HL-60 (cell line): ENCODE measurements at regions not wholly inside any gene's neighbourhood (a gene's known extent, or its start where the extent isn't known, plus 50 kb on each side); places are given as distances from the start of the nearest gene placed in this dataset.
A peak's percentile ranks its signal among the peaks of the same experiment; 100 is the strongest.

ENCODE experiments used
- POLR2AphosphoS5 ChIP-seq: IDR thresholded peaks from 2 replicates; pipeline ENCODE4 v1.6.1; 2012; ENCODE audit warnings: low read depth
- SPI1 ChIP-seq: IDR thresholded peaks from 2 replicates; pipeline ENCODE4 v1.6.1; 2012; ENCODE audit warnings: low read depth, mild to moderate bottlenecking, borderline replicate concordance
- TF ChIP-seq, protein P1 (sequence below): IDR thresholded peaks from one replicate; pipeline ENCODE4 v1.5.1; 2011; ENCODE audit warnings: low read length, control low read depth, inconsistent platforms; ENCODE audit not compliant: insufficient read depth
- TF ChIP-seq, protein P2 (sequence below): IDR thresholded peaks from 2 replicates; pipeline ENCODE4 v1.6.1; 2012; ENCODE audit warnings: low read depth; ENCODE audit not compliant: insufficient replicate concordance

DNA sequence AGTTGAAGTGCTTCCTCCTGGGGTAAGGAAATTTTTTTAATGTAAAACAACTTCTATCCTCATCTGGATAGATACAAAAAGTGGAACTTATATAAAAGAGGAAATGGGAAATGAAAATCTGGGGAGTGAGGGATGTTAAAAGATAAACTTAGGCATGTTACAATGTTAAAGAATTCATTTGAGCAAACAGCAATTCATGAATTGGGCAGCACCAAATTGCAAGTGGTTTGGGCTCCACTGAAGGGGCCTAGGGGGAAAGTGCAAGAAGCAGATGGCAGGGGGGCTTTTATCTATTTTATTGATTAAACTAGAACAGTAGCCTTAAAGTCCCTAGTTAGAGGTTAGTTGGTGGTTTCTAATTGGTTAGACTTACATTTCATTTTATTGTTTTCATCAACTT is 118.1 kb upstream of the NAP1L1 start:
- TF ChIP-seq, protein P1, sequence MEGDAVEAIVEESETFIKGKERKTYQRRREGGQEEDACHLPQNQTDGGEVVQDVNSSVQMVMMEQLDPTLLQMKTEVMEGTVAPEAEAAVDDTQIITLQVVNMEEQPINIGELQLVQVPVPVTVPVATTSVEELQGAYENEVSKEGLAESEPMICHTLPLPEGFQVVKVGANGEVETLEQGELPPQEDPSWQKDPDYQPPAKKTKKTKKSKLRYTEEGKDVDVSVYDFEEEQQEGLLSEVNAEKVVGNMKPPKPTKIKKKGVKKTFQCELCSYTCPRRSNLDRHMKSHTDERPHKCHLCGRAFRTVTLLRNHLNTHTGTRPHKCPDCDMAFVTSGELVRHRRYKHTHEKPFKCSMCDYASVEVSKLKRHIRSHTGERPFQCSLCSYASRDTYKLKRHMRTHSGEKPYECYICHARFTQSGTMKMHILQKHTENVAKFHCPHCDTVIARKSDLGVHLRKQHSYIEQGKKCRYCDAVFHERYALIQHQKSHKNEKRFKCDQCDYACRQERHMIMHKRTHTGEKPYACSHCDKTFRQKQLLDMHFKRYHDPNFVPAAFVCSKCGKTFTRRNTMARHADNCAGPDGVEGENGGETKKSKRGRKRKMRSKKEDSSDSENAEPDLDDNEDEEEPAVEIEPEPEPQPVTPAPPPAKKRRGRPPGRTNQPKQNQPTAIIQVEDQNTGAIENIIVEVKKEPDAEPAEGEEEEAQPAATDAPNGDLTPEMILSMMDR: no peak
- no peak for TF ChIP-seq POLR2AphosphoS5
- TF ChIP-seq, protein P2, sequence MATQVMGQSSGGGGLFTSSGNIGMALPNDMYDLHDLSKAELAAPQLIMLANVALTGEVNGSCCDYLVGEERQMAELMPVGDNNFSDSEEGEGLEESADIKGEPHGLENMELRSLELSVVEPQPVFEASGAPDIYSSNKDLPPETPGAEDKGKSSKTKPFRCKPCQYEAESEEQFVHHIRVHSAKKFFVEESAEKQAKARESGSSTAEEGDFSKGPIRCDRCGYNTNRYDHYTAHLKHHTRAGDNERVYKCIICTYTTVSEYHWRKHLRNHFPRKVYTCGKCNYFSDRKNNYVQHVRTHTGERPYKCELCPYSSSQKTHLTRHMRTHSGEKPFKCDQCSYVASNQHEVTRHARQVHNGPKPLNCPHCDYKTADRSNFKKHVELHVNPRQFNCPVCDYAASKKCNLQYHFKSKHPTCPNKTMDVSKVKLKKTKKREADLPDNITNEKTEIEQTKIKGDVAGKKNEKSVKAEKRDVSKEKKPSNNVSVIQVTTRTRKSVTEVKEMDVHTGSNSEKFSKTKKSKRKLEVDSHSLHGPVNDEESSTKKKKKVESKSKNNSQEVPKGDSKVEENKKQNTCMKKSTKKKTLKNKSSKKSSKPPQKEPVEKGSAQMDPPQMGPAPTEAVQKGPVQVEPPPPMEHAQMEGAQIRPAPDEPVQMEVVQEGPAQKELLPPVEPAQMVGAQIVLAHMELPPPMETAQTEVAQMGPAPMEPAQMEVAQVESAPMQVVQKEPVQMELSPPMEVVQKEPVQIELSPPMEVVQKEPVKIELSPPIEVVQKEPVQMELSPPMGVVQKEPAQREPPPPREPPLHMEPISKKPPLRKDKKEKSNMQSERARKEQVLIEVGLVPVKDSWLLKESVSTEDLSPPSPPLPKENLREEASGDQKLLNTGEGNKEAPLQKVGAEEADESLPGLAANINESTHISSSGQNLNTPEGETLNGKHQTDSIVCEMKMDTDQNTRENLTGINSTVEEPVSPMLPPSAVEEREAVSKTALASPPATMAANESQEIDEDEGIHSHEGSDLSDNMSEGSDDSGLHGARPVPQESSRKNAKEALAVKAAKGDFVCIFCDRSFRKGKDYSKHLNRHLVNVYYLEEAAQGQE: no peak
- 0 out of 2 replicates have a peak, but pooled peaks have one; percentile 7 for TF ChIP-seq SPI1
